ENCODE measurements at regions not wholly inside any gene's neighbourhood (a gene's known extent, or its start where the extent isn't known, plus 50 kb on each side); places are given as distances from the start of the nearest gene placed in this dataset.
"Not testable (repeated sequence)": the region's sequence is repeated elsewhere in the genome, so short reads cannot be mapped to it uniquely, and the experiment has no call there.

- no peak for DNase-seq
- intact Hi-C loops (cut with micrococcal nuclease): no loop called here
- no peak for ATAC-seq
Measured at GRCh38 chr4:137408527-137409177, 123.6 kb downstream of the PCDH18 start.

DNA sequence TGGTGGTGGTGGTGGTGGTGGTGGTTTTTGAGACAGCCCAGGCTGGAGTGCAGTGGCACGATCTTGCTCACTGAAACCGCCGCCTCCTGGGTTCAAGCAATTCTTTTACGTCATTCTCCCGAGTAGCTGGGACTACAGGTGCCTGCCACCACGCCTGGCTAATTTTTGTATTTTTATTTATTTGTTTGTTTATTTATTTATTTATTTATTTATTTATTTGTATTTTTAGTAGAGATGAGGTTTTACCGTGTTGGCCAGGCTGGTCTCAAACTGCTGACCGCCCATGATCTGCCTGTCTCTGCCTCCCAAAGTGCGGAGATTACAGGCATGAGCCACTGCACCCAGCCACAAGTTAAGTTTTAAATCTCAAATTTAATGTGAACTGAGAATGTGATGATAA is 126.5 kb downstream of the PCDH18 start:
- intact Hi-C loops (cut with micrococcal nuclease); DNase-seq; ATAC-seq: not testable (repeated sequence)

- no peak for DNase-seq
- intact Hi-C loops (cut with micrococcal nuclease): no loop called here
- peak; percentile 52 for ATAC-seq
Measured at GRCh38 chr4:137394018-137394417, 138.3 kb downstream of the PCDH18 start.

GRCh38 chr4:137393044-137393443 is 139.2 kb downstream of the PCDH18 start:
- no peak for DNase-seq
- ATAC-seq: peak; percentile 87
- intact Hi-C loops (cut with micrococcal nuclease): no loop called here

GRCh38 chr4:137390707-137391106 is 141.6 kb downstream of the PCDH18 start:
- ATAC-seq (peak; percentile 38), DNase-seq (no peak)
- intact Hi-C loops (cut with micrococcal nuclease): no loop called here

- intact Hi-C loops (cut with micrococcal nuclease): no loop called here
- ATAC-seq (no peak), DNase-seq (no peak)
Measured at GRCh38 chr4:137389911-137390520, 142.3 kb downstream of the PCDH18 start.

- ATAC-seq: no peak
- intact Hi-C loops (cut with micrococcal nuclease): no loop called here
- DNase-seq: no peak
Measured at GRCh38 chr4:137387924-137388323, 144.4 kb downstream of the PCDH18 start.

DNA sequence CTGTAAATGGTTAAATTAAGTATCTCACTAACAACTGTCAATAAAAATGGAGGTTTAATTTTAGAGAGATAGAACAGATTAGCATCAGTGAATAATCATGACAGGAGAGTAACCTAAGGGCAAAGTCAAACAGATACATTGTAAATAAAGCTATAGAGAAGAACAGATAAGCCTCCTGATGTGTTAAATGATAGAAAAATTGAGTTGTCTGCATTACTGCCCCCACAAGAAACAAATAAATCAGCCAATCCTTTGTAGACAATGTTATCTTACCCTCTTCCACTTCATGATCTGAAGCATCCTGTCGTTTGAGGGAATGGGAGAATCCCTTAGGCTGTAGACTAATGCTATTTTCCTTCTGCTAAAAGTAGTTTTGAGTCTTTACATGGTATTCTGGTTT is 147.8 kb downstream of the PCDH18 start:
- intact Hi-C loops (cut with micrococcal nuclease): no loop called here
- no peak for DNase-seq
- ATAC-seq: no peak

GRCh38 chr4:137378821-137379220 is 153.5 kb downstream of the PCDH18 start:
- ATAC-seq: no peak
- intact Hi-C loops (cut with micrococcal nuclease): no loop called here
- no peak for DNase-seq

- DNase-seq: no peak
- intact Hi-C loops (cut with micrococcal nuclease): no loop called here
- no peak for ATAC-seq
Measured at GRCh38 chr4:137378393-137378792, 153.9 kb downstream of the PCDH18 start.

DNA sequence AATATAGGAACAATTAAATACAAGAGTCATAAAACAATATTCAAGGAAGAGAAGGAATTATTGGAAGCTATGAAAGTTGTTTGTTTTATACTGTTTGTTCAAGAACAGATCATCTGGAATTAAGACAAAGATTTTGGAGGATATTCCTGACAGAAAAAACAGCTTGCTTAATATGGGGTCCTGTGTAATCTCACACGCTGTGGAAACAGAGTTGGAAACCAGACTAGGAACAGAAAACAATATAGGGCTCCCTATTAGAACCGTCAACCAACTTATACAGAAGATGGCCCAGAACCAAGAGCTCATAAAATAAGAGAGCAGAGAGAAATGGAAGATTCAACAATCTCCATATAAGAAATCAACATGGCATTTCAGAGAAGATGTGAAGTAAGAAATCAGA is 156.0 kb downstream of the PCDH18 start:
- ATAC-seq (no peak), DNase-seq (no peak)
- intact Hi-C loops (cut with micrococcal nuclease): no loop called here

GRCh38 chr4:137375111-137375850 is 157.0 kb downstream of the PCDH18 start:
- ATAC-seq (peak; percentile 55), DNase-seq (no peak)
- intact Hi-C loops (cut with micrococcal nuclease): no loop called here

DNA sequence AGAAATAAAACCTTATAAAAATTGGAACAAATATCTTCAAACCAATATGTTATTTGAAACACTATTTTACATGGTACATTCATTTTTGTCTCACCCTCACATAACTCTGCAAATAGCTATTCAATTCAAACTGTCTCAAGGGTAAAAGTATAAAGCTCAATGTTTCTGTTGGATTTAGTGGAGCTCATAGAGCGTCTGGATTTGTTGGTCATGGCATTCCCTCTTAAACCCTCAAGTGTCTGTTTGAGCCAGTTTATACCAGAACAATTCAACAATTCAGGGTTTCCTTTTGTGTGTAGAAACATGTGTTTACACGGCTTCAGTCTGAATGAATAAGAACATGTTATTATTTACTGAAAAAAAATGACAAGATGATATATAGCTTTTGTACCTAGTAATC is 161.6 kb downstream of the PCDH18 start:
- ATAC-seq: no peak
- intact Hi-C loops (cut with micrococcal nuclease): no loop called here
- no peak for DNase-seq

- DNase-seq: no peak
- no peak for ATAC-seq
- intact Hi-C loops (cut with micrococcal nuclease): no loop called here
Measured at GRCh38 chr4:137370206-137370633, 162.1 kb downstream of the PCDH18 start.

- no peak for ATAC-seq
- DNase-seq: no peak
- intact Hi-C loops (cut with micrococcal nuclease): no loop called here
Measured at GRCh38 chr4:137367620-137368019, 164.7 kb downstream of the PCDH18 start.

- ATAC-seq: no peak
- no peak for DNase-seq
- intact Hi-C loops (cut with micrococcal nuclease): no loop called here
Measured at GRCh38 chr4:137363496-137363895, 168.8 kb downstream of the PCDH18 start.

GRCh38 chr4:137361756-137362470 is 170.4 kb downstream of the PCDH18 start:
- no peak for DNase-seq
- intact Hi-C loops (cut with micrococcal nuclease): no loop called here
- ATAC-seq: no peak

DNA sequence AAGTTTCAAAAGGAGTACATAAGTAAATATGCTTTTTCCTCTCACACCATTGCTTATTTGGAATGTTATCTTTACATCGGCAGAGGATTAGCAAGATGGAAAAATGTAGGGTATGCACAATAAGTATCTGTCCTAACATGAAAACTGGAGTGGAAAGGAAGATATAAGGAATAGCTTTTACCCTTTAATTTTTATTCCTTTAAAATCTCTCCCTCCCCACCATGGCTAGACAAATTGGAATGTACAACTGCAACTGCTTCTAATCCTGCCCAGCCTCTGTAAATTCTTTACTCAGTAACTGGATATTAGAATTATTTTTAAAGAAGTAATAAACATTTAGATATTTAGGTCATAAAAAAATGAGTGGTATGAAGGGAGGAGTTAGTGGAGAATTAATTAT is 171.5 kb downstream of the PCDH18 start:
- ATAC-seq: no peak
- intact Hi-C loops (cut with micrococcal nuclease): no loop called here
- DNase-seq: no peak

DNA sequence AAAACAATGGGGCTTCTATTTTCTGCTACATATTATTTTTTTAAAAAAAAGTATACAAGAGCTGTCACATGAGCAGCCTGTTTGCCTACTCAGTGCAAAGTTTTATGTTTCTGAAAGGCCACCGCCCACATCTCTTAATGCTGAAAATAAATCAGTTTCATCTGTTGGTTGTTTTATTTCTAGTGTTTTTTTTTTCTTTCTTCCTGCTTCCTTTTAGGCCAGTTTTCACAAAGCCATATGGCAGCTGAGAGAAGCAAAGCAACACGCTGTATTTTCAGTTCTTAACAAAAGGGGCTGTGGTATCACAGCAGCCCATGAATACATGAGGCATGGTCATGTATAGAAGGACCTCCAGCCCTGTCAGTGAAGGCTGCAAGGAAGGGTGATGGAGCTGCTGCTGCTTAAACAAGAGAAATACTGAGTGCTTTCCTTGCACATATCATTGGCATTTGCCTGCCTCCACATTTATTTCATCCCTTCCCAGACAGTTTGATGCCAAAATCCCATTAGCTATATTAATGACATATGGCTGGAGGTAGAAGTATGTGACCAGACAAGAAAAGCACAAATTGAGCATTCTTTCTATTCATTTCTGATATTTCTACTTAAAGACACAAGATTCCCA is 172.5 kb downstream of the PCDH18 start:
- DNase-seq (no peak), ATAC-seq (no peak)
- intact Hi-C loops (cut with micrococcal nuclease): no loop called here

DNA sequence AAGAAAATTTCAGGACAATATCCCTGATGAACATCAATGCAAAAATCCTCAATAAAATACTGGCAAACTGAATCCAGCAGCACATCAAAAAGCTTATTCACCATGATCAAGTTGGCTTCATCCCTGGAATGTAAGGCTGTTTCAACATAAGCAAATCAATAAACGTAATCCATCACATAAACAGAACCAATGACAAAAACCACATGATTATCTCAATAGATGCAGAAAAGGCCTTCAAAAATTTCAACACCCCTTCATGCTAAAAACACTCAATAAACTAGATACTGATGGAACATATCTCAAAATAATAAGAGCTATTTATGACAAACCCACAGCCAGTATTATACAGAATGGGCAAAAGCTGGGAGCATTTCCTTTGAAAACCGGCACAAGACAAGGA is 177.7 kb downstream of the PCDH18 start:
- ATAC-seq; DNase-seq; intact Hi-C loops (cut with micrococcal nuclease): not testable (repeated sequence)

Data from left ventricle myocardium superior (tissue), 1 donor.